ENCODE measurements at regions not wholly inside any gene's neighbourhood (a gene's known extent, or its start where the extent isn't known, plus 50 kb on each side); places are given as distances from the start of the nearest gene placed in this dataset.

GRCh38 chr17:77391668-77392375 lies 251.1 kb downstream of the SEC14L1 start:
- no peak for DNase-seq (ENCODE audit: extremely low spot score)
- no peak for TF ChIP-seq CTCF (IDR thresholded peaks at IDR 0.05; ENCODE audit: control extremely low read depth, extremely low read depth, low read depth, missing control alignments)
- POLR2A ChIA-PET, result no interaction called here
- CTCF ChIA-PET, result interaction anchor here (0.9 to 1.0 kb wide), 2 partner anchors 9 to 14 kb away, joined by 3 to 6 read pairs; no protein-coding TSS in a partner anchor

GRCh38 chr17:77392376-77393273 lies 251.9 kb downstream of the SEC14L1 start:
- POLR2A ChIA-PET, result no interaction called here

GRCh38 chr17:77393274-77393600 lies 252.5 kb downstream of the SEC14L1 start:
- ChIA-PET POLR2A (no interaction called here), CTCF (no interaction called here)
- no peak for DNase-seq (ENCODE audit: extremely low spot score)
- TF ChIP-seq CTCF (IDR thresholded peaks at IDR 0.05; ENCODE audit: control extremely low read depth, extremely low read depth, low read depth, missing control alignments), result no peak

More at GRCh38 chr17:77392376-77393273, 251.9 kb downstream of the SEC14L1 start:
- DNase-seq (ENCODE audit: extremely low spot score), result no peak
- CTCF ChIA-PET, result no interaction called here
- TF ChIP-seq CTCF (IDR thresholded peaks at IDR 0.05; ENCODE audit: control extremely low read depth, extremely low read depth, low read depth, missing control alignments), result no peak

- no peak for DNase-seq (ENCODE audit: extremely low spot score)
- ChIA-PET CTCF (no interaction called here), POLR2A (no interaction called here)
- no peak for TF ChIP-seq CTCF (IDR thresholded peaks at IDR 0.05; ENCODE audit: control extremely low read depth, extremely low read depth, low read depth, missing control alignments)
These were observed 253.2 kb downstream of the SEC14L1 start for GRCh38 chr17:77393867-77394539.

DNA sequence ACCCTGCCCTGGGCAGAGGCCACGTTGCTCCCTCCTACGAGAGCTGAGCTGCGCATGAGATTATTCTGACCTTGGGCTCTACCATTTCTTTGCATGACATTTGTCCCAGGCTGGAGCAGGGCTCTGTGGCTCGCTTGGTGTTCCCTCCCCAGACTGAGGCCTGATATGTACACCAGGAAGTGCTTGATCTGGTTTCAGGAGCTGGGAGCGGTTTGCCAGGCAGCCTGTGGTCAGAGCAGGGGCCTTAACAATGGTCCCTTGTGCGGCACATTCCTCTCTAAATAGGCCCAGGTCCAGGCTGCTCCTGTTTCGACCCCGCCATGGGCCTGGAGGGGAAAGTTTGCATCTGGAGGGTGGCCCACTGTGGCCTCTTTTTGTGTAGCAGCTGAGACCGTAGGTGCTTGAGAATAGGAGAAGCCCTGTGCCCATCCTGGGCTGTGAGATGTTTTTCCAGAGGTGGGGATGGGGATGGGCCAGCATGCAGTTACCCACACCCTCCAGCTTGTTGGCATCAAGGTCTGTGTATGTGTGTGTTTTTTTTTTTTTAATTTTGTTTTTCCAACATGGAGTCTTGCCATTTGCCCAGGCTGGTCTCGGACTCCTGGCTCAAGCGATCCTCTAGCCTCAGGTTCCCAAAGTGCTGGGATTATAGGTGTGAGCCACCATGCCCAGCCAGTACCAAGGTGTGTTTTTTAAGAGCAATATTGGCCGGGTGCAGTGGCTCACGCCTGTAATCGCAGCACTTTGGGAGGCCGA lies 253.9 kb downstream of the SEC14L1 start:
- no peak for DNase-seq (ENCODE audit: extremely low spot score)
- ChIA-PET CTCF (no interaction called here), POLR2A (no interaction called here)
- TF ChIP-seq CTCF (IDR thresholded peaks at IDR 0.05; ENCODE audit: control extremely low read depth, extremely low read depth, low read depth, missing control alignments), result no peak
